ENCODE measurements at regions not wholly inside any gene's neighbourhood (a gene's known extent, or its start where the extent isn't known, plus 50 kb on each side); places are given as distances from the start of the nearest gene placed in this dataset.

DNA sequence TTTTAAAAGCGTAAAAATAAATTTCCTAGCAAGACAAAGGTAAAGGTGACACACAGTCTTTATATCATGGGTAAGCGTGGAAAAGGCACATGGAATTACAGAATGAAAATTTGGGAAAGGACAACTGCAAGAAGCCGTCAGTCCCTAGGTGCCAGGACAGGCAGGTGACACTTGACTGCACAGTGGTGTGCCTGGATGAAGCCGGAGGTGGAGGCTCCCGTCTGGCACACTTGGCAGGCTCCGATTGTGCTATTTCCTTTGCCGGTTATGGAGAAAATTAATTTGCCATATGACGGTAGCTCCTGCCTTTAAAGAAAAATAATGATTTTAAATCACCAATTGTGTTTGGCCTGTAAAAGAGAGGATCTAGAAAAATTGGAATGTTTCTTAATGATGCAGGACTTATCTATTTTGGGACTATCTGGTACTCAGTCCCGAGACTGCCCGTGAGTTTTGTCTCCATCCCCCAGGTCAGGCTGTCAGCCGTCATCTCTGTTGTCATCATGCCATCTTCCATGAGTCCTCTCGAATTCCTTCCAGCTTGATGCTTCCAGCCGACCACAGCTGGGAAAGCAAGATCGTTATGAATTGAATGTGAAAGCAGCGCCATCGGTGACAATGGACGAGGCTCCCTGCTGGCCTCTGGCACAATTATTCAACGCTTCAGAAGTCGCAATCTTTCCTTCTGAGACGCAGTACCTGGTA lies 56.2 kb upstream of the MGMT start:
- no peak overlapping the region for H3K4me3 ChIP-seq (ENCODE audit: severe bottlenecking)
- DNase-seq (ENCODE audit: low spot score) (no peak), ATAC-seq (ENCODE audit: low read depth) (no peak)
- no peak for TF ChIP-seq CTCF (IDR thresholded peaks at IDR 0.05; ENCODE audit: poor library complexity, severe bottlenecking)
- no peaks in the 10 kb centered on the region for H3K36me3 ChIP-seq (ENCODE audit: low read depth)
- H3K4me1 ChIP-seq (ENCODE audit: insufficient read depth, poor library complexity, severe bottlenecking) = no peaks in the 10 kb centered on the region
- no peak overlapping the region for H3K27ac ChIP-seq (ENCODE audit: poor library complexity, severe bottlenecking)
- peaks cover 18% of the 10 kb centered on the region for H3K27me3 ChIP-seq (ENCODE audit: insufficient read depth, poor library complexity, severe bottlenecking)
- no peaks in the 10 kb centered on the region for H3K9me3 ChIP-seq (ENCODE audit: severe bottlenecking)

- no peak for TF ChIP-seq CTCF (IDR thresholded peaks at IDR 0.05; ENCODE audit: poor library complexity, severe bottlenecking)
- peaks cover 18% of the 10 kb centered on the region for H3K27me3 ChIP-seq (ENCODE audit: insufficient read depth, poor library complexity, severe bottlenecking)
Measured at GRCh38 chr10:129411393-129411705, 55.7 kb upstream of the MGMT start.

GRCh38 chr10:129411772-129412171 lies 55.3 kb upstream of the MGMT start:
- H3K9me3 ChIP-seq (ENCODE audit: severe bottlenecking) = no peaks in the 10 kb centered on the region
- no peaks in the 10 kb centered on the region for H3K36me3 ChIP-seq (ENCODE audit: low read depth)
- H3K4me3 ChIP-seq (ENCODE audit: severe bottlenecking) = no peak overlapping the region
- peaks cover 18% of the 10 kb centered on the region for H3K27me3 ChIP-seq (ENCODE audit: insufficient read depth, poor library complexity, severe bottlenecking)
- no peak for ATAC-seq (ENCODE audit: low read depth)
- H3K27ac ChIP-seq (ENCODE audit: poor library complexity, severe bottlenecking) = no peak overlapping the region
- no peaks in the 10 kb centered on the region for H3K4me1 ChIP-seq (ENCODE audit: insufficient read depth, poor library complexity, severe bottlenecking)
- no peak for TF ChIP-seq CTCF (IDR thresholded peaks at IDR 0.05; ENCODE audit: poor library complexity, severe bottlenecking)
- DNase-seq (ENCODE audit: low spot score) = no peak

More at GRCh38 chr10:129411393-129411705, 55.7 kb upstream of the MGMT start:
- no peak for ATAC-seq (ENCODE audit: low read depth)
- no peaks in the 10 kb centered on the region for H3K36me3 ChIP-seq (ENCODE audit: low read depth)
- no peak overlapping the region for H3K4me3 ChIP-seq (ENCODE audit: severe bottlenecking)
- DNase-seq (ENCODE audit: low spot score) = no peak
- no peak overlapping the region for H3K27ac ChIP-seq (ENCODE audit: poor library complexity, severe bottlenecking)
- no peaks in the 10 kb centered on the region for H3K4me1 ChIP-seq (ENCODE audit: insufficient read depth, poor library complexity, severe bottlenecking)
- H3K9me3 ChIP-seq (ENCODE audit: severe bottlenecking) = no peaks in the 10 kb centered on the region

DNA sequence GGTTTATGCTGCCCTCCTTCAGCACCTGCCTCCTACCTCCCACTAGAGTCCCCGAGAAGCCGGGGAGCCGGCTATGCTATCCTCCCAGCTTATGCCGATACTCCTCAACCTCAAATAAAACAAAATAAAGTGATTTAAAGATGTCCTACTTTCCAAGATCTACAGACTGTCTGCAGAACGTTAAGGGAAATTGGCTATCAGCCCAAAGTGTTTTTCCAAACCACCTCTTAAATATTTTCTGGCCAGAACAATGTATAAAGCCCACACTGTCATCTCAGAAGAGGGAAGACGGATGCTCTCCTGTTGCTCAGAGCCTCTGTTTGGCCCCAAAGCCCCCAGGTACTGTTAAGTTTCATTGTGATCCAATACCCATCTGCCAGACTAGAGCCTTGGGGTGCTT lies 54.0 kb upstream of the MGMT start:
- no peak for TF ChIP-seq CTCF (IDR thresholded peaks at IDR 0.05; ENCODE audit: poor library complexity, severe bottlenecking)
- DNase-seq (ENCODE audit: low spot score) (no peak), ATAC-seq (ENCODE audit: low read depth) (no peak)
- Histone ChIP-seq H3K4me3 (ENCODE audit: severe bottlenecking) (no peak overlapping the region), H3K36me3 (ENCODE audit: low read depth) (no peaks in the 10 kb centered on the region), H3K27ac (ENCODE audit: poor library complexity, severe bottlenecking) (no peak overlapping the region), H3K4me1 (ENCODE audit: insufficient read depth, poor library complexity, severe bottlenecking) (no peaks in the 10 kb centered on the region), H3K27me3 (ENCODE audit: insufficient read depth, poor library complexity, severe bottlenecking) (peaks cover 18% of the 10 kb centered on the region), H3K9me3 (ENCODE audit: severe bottlenecking) (no peaks in the 10 kb centered on the region)

Data from RWPE2 (cell line).